Endodermal cell (in vitro differentiated cells): ENCODE measurements at regions not wholly inside any gene's neighbourhood (a gene's known extent, or its start where the extent isn't known, plus 50 kb on each side); places are given as distances from the start of the nearest gene placed in this dataset.

Source experiments
- DNase-seq: peaks from one replicate; pipeline ENCODE4 v3.0.0-alpha.2; 2017
- H3K27ac ChIP-seq: 2 replicates; pipeline ENCODE4 v1.5.1; 2013; ENCODE audit warnings: mild to moderate bottlenecking, low read depth, low read length, moderate library complexity
- H3K27me3 ChIP-seq: 2 replicates; pipeline ENCODE4 v1.6.1; 2013; ENCODE audit warnings: mild to moderate bottlenecking, low read length, moderate library complexity; ENCODE audit not compliant: insufficient read depth, control insufficient read depth, poor library complexity, severe bottlenecking
- H3K36me3 ChIP-seq: 2 replicates; pipeline ENCODE4 v1.7.0; 2013; ENCODE audit warnings: mild to moderate bottlenecking, low read length, moderate library complexity; ENCODE audit not compliant: control insufficient read depth, insufficient read depth
- H3K4me1 ChIP-seq: one replicate; pipeline ENCODE4 v1.7.0; 2013; ENCODE audit warnings: low read length; ENCODE audit not compliant: control insufficient read depth, insufficient read depth
- H3K4me3 ChIP-seq: 2 replicates; pipeline ENCODE4 v1.5.1; 2013; ENCODE audit warnings: mild to moderate bottlenecking, low read length, moderate library complexity
- H3K9ac ChIP-seq: 2 replicates; pipeline ENCODE4 v1.6.1; 2013; ENCODE audit warnings: mild to moderate bottlenecking, low read length, moderate library complexity; ENCODE audit not compliant: poor library complexity, severe bottlenecking; ENCODE audit errors: extremely low read depth
- H3K9me3 ChIP-seq: 2 replicates; pipeline ENCODE4 v1.6.1; 2013; ENCODE audit warnings: mild to moderate bottlenecking, low read length, moderate library complexity; ENCODE audit not compliant: control insufficient read depth
- H3K27ac Mint-ChIP-seq: 2 replicates; pipeline ENCODE4 v1.8.0; 2020; ENCODE audit warnings: mixed read lengths
- H3K27me3 Mint-ChIP-seq: 2 replicates; pipeline ENCODE4 v1.8.0; 2021; ENCODE audit warnings: mild to moderate bottlenecking, mixed read lengths; ENCODE audit not compliant: insufficient read depth
- H3K36me3 Mint-ChIP-seq: 2 replicates; pipeline ENCODE4 v1.8.0; 2020; ENCODE audit warnings: low read depth, mixed read lengths
- H3K4me1 Mint-ChIP-seq: 2 replicates; pipeline ENCODE4 v1.8.0; 2020; ENCODE audit warnings: mixed read lengths
- H3K4me3 Mint-ChIP-seq: 2 replicates; pipeline ENCODE4 v1.8.0; 2020; ENCODE audit warnings: mild to moderate bottlenecking, moderate library complexity, mixed read lengths
- H3K9me3 Mint-ChIP-seq: 2 replicates; pipeline ENCODE4 v1.8.0; 2020; ENCODE audit warnings: mild to moderate bottlenecking, mixed read lengths
- WGBS, 2 experiments: methylation state at CpG; one replicate each; pipeline versions ENCODE4 v1.1.5 to v1.1.7; 2013; ENCODE audit warnings: missing lambda C conversion rate in 2 of 2, mixed read lengths in 1 of 2; ENCODE audit not compliant: insufficient coverage in 1 of 2, insufficient read length in 1 of 2; 5-methylcytosine and 5-hydroxymethylcytosine counted together
- TF ChIP-seq, protein P1 (sequence below): fragments of 200-600 bp; sonication (generic); conservative IDR thresholded peaks from 2 replicates; pipeline ENCODE4 v1.5.0; 2021; ENCODE audit warnings: antibody characterized with exemption, mild to moderate bottlenecking

DNA sequence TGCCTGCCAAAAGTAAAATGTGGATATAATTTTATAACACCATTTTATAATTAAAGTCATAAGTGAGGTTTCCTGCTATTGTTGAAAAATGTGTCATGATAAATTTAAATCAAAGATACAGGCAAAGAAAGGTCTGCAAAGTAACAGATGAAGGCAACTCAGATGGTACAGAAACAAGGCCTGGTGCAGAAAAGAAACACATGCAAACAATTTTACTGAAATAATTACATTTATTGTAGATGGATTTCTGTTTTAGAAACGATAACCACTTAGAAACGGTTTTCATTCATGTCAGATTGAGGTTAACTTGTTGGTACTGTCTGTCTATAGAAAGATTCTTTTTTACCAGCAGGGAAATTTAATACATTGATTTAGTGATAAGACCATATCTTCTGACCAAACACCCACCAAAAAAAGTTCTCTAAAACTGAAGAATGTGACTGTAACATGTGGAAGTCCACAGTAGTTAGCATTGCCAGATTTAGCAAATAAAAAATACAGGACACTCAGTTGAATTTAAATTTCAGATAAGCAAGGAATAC, 105.5 kb upstream of the FERMT1 start:
- Mint-ChIP-seq H3K4me3 (no peak overlapping the region), H3K27me3 (no peaks in the 10 kb centered on the region), H3K9me3 (no peaks in the 10 kb centered on the region), H3K4me1 (no peaks in the 10 kb centered on the region), H3K36me3 (no peaks in the 10 kb centered on the region), H3K27ac (no peak overlapping the region)
- WGBS, 2 experiments = 100% methylated on average over 2 of the region's 2 CpGs; no CpG with 5 or more reads in 1 of the 2 experiments
- H3K36me3 ChIP-seq = no peaks in the 10 kb centered on the region
- H3K27ac ChIP-seq = no peak overlapping the region
- no peaks in the 10 kb centered on the region for H3K27me3 ChIP-seq
- no peak overlapping the region for H3K4me3 ChIP-seq
- DNase-seq = no peak
- TF ChIP-seq, protein P1, sequence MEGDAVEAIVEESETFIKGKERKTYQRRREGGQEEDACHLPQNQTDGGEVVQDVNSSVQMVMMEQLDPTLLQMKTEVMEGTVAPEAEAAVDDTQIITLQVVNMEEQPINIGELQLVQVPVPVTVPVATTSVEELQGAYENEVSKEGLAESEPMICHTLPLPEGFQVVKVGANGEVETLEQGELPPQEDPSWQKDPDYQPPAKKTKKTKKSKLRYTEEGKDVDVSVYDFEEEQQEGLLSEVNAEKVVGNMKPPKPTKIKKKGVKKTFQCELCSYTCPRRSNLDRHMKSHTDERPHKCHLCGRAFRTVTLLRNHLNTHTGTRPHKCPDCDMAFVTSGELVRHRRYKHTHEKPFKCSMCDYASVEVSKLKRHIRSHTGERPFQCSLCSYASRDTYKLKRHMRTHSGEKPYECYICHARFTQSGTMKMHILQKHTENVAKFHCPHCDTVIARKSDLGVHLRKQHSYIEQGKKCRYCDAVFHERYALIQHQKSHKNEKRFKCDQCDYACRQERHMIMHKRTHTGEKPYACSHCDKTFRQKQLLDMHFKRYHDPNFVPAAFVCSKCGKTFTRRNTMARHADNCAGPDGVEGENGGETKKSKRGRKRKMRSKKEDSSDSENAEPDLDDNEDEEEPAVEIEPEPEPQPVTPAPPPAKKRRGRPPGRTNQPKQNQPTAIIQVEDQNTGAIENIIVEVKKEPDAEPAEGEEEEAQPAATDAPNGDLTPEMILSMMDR = no peak
- no peaks in the 10 kb centered on the region for H3K4me1 ChIP-seq
- H3K9ac ChIP-seq = no peak overlapping the region
- H3K9me3 ChIP-seq = peaks cover under 1% of the 10 kb centered on the region

DNA sequence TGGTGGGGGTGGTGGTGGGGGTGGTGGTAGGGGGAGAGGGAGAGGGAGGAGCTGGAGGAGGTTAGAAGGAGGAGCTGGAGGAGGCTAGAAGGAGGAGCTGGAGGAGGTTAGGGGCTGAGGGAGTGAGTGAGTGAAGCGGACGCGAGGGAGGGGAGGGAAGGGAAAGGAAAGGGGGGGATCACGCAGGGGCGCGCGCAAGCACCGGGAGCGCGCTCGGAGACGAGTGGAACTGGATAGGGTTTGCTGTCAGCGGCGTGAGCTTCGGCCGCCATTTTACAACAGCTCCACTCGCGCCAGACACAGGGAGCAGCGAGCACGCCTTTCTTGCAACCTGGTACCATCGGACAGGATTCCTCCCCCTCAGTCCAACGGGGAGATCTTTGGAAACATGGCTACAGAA, 90.5 kb upstream of the FERMT1 start:
- no peak overlapping the region for H3K9ac ChIP-seq
- H3K27me3 ChIP-seq = peaks cover 5% of the 10 kb centered on the region
- Mint-ChIP-seq H3K9me3 (peaks cover 5% of the 10 kb centered on the region), H3K4me1 (no peaks in the 10 kb centered on the region), H3K27ac (no peak overlapping the region), H3K27me3 (peaks cover 2% of the 10 kb centered on the region), H3K36me3 (no peaks in the 10 kb centered on the region), H3K4me3 (no peak overlapping the region)
- H3K9me3 ChIP-seq = no peaks in the 10 kb centered on the region
- no peaks in the 10 kb centered on the region for H3K4me1 ChIP-seq
- H3K27ac ChIP-seq = no peak overlapping the region
- H3K36me3 ChIP-seq = no peaks in the 10 kb centered on the region
- no peak overlapping the region for H3K4me3 ChIP-seq
- no peak for DNase-seq
- TF ChIP-seq, protein P1 = no peak
- 95 to 96% methylated on average over 7 to 22 of the region's 22 CpGs for WGBS, 2 experiments

DNA sequence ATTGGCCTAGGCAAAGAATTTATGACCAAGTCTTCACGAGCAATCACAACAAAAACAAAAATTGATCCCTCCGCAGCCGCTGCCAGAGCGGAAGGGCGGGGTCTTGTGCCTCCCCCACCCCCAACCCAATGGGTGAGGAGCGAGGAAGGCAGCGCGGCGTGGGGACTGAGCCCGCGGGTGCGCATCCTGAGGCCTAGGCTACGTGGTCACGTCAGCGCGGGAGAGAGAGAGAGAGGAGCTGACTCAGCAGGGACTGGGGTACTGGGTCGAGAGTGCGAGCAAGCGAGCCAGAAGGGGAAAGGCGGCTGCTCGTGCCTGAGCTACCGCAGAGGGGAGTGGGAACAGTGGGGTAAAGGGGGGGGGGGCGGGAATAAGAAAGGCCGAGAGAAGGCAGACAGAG, 90.1 kb upstream of the FERMT1 start:
- Mint-ChIP-seq H3K27ac (no peak overlapping the region), H3K4me3 (no peak overlapping the region)
- WGBS, 2 experiments = 94% methylated on average over 21 of the region's 24 CpGs; no CpG with 5 or more reads in 1 of the 2 experiments

More for the DNA sequence above, 90.1 kb upstream of the FERMT1 start:
- Mint-ChIP-seq H3K36me3 (no peaks in the 10 kb centered on the region), H3K27me3 (peaks cover 2% of the 10 kb centered on the region), H3K9me3 (peaks cover 5% of the 10 kb centered on the region), H3K4me1 (no peaks in the 10 kb centered on the region)
- Histone ChIP-seq H3K4me1 (no peaks in the 10 kb centered on the region), H3K27ac (no peak overlapping the region), H3K9ac (no peak overlapping the region), H3K27me3 (peaks cover 5% of the 10 kb centered on the region), H3K36me3 (no peaks in the 10 kb centered on the region), H3K9me3 (no peaks in the 10 kb centered on the region), H3K4me3 (no peak overlapping the region)
- TF ChIP-seq, protein P1 = no peak
- DNase-seq = no peak
